Stomach (tissue), 4 donors: ENCODE measurements at regions not wholly inside any gene's neighbourhood (a gene's known extent, or its start where the extent isn't known, plus 50 kb on each side); places are given as distances from the start of the nearest gene placed in this dataset.

Experiments used
- EP300 ChIP-seq: sonication (generic); formaldehyde crosslinking; IDR thresholded peaks from one replicate; pipeline ENCODE4 v1.6.1; 2017; ENCODE audit warnings: antibody characterized with exemption
- POLR2A ChIP-seq, 4 donors: fragments of 450-650 bp; IDR thresholded peaks; one replicate each; pipeline ENCODE4 v1.6.1; 2016; ENCODE audit warnings: antibody characterized with exemption in 4 of 4, control low read depth in 2 of 4, mild to moderate bottlenecking in 1 of 4, moderate library complexity in 1 of 4
- TF ChIP-seq, protein P1 (sequence below), 7 experiments: fragments of 450-650 bp in 4 of 7; fragments of 200-600 bp in 3 of 7; sonication (generic) in 3 of 7; IDR thresholded peaks; one replicate each; pipeline ENCODE4 v1.5.1; 2016 to 2019; ENCODE audit warnings: antibody characterized with exemption in 7 of 7, control low read depth in 2 of 7, mild to moderate bottlenecking in 1 of 7

DNA sequence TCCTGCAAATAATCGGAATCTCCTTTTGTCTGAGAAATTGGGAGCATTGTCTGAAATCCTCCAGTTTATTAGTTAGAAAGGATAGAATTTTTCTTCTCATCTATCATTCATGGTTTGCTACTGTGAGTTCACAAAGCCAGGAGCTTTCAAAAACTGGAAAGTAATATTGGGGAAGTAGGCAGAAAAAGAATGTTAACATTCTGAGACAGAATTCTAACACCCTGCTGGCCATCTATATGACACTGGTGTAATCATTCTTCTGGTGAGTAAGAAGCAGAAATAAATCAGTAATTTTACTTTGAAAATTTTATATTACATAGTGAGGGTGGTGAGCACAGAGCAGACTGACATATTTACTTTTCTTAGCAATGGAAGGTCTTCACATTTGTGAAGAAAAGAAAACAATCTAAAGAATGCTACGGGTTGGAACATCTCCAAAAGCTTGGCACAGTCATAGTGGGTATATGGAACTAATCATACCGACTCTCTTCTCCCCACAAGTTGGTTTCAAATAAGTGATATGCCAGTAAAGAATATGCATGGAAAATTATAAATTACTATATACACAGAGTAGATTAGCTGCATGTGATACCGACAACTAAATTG, 344.9 kb downstream of the LPIN1 start:
- TF ChIP-seq, protein P1, sequence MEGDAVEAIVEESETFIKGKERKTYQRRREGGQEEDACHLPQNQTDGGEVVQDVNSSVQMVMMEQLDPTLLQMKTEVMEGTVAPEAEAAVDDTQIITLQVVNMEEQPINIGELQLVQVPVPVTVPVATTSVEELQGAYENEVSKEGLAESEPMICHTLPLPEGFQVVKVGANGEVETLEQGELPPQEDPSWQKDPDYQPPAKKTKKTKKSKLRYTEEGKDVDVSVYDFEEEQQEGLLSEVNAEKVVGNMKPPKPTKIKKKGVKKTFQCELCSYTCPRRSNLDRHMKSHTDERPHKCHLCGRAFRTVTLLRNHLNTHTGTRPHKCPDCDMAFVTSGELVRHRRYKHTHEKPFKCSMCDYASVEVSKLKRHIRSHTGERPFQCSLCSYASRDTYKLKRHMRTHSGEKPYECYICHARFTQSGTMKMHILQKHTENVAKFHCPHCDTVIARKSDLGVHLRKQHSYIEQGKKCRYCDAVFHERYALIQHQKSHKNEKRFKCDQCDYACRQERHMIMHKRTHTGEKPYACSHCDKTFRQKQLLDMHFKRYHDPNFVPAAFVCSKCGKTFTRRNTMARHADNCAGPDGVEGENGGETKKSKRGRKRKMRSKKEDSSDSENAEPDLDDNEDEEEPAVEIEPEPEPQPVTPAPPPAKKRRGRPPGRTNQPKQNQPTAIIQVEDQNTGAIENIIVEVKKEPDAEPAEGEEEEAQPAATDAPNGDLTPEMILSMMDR (IDR thresholded peaks at IDR 0.05) = no peak
- no peak for TF ChIP-seq POLR2A (IDR thresholded peaks at IDR 0.05)
- TF ChIP-seq EP300 = no peak
